GM19035 (cell line): ENCODE measurements at regions not wholly inside any gene's neighbourhood (a gene's known extent, or its start where the extent isn't known, plus 50 kb on each side); places are given as distances from the start of the nearest gene placed in this dataset.

ENCODE experiments used
- ATAC-seq: cut with Tn5 transposase; IDR thresholded peaks from one replicate; pipeline ENCODE4 v1.9.1; 2021; ENCODE audit not compliant: unreplicated experiment

GRCh38 chr1:57951390-57951789, 527.5 kb upstream of the DAB1 start:
- no peak for ATAC-seq

GRCh38 chr1:57949168-57949567, 525.3 kb upstream of the DAB1 start:
- no peak for ATAC-seq

GRCh38 chr1:57947471-57947870, 523.6 kb upstream of the DAB1 start:
- ATAC-seq: no peak

GRCh38 chr1:57945045-57945444, 521.2 kb upstream of the DAB1 start:
- ATAC-seq: no peak

GRCh38 chr1:57943365-57943764, 519.5 kb upstream of the DAB1 start:
- no peak for ATAC-seq

GRCh38 chr1:57934745-57935144, 510.9 kb upstream of the DAB1 start:
- no peak for ATAC-seq

GRCh38 chr1:57927003-57927402, 503.1 kb upstream of the DAB1 start:
- no peak for ATAC-seq

GRCh38 chr1:57926025-57926552, 502.2 kb upstream of the DAB1 start:
- no peak for ATAC-seq

GRCh38 chr1:57925226-57925625, 501.4 kb upstream of the DAB1 start:
- no peak for ATAC-seq

GRCh38 chr1:57922130-57922529, 498.3 kb upstream of the DAB1 start:
- ATAC-seq: no peak

- ATAC-seq: no peak
Measured at GRCh38 chr1:57916041-57916440, 492.2 kb upstream of the DAB1 start.

GRCh38 chr1:57911427-57911826, 487.6 kb upstream of the DAB1 start:
- no peak for ATAC-seq

- no peak for ATAC-seq
Measured at GRCh38 chr1:57910782-57911181, 486.9 kb upstream of the DAB1 start.

GRCh38 chr1:57910305-57910704, 486.4 kb upstream of the DAB1 start:
- ATAC-seq: no peak

- no peak for ATAC-seq
Measured at GRCh38 chr1:57908147-57908890, 484.5 kb upstream of the DAB1 start.

- no peak for ATAC-seq
Measured at GRCh38 chr1:57901208-57901919, 477.5 kb upstream of the DAB1 start.

GRCh38 chr1:57898531-57898930, 474.7 kb upstream of the DAB1 start:
- ATAC-seq: no peak

GRCh38 chr1:57897581-57897980, 473.7 kb upstream of the DAB1 start:
- ATAC-seq: no peak

- ATAC-seq: no peak
Measured at GRCh38 chr1:57894315-57894714, 470.5 kb upstream of the DAB1 start.

- no peak for ATAC-seq
Measured at GRCh38 chr1:57889676-57890320, 465.9 kb upstream of the DAB1 start.

- ATAC-seq: no peak
Measured at GRCh38 chr1:57887964-57888491, 464.2 kb upstream of the DAB1 start.

- no peak for ATAC-seq
Measured at GRCh38 chr1:57886376-57886775, 462.5 kb upstream of the DAB1 start.
